GM12875 (cell line): ENCODE measurements at regions not wholly inside any gene's neighbourhood (a gene's known extent, or its start where the extent isn't known, plus 50 kb on each side); places are given as distances from the start of the nearest gene placed in this dataset.

ENCODE experiments used
- H3K4me3 ChIP-seq: one replicate; pipeline ENCODE4 v1.5.1; 2011; ENCODE audit warnings: low read depth, low read length, control low read depth
- CTCF ChIP-seq: IDR thresholded peaks from 2 replicates; pipeline ENCODE4 v1.5.1; 2011; ENCODE audit warnings: low read depth, mild to moderate bottlenecking, control low read depth, inconsistent platforms, low read length, moderate library complexity, borderline replicate concordance; ENCODE audit not compliant: insufficient read depth

- H3K4me3 ChIP-seq, result no peak overlapping the region
- TF ChIP-seq CTCF, result no peak
Measured at GRCh38 chr20:53843645-53844044, 226.7 kb downstream of the BCAS1 start.

DNA sequence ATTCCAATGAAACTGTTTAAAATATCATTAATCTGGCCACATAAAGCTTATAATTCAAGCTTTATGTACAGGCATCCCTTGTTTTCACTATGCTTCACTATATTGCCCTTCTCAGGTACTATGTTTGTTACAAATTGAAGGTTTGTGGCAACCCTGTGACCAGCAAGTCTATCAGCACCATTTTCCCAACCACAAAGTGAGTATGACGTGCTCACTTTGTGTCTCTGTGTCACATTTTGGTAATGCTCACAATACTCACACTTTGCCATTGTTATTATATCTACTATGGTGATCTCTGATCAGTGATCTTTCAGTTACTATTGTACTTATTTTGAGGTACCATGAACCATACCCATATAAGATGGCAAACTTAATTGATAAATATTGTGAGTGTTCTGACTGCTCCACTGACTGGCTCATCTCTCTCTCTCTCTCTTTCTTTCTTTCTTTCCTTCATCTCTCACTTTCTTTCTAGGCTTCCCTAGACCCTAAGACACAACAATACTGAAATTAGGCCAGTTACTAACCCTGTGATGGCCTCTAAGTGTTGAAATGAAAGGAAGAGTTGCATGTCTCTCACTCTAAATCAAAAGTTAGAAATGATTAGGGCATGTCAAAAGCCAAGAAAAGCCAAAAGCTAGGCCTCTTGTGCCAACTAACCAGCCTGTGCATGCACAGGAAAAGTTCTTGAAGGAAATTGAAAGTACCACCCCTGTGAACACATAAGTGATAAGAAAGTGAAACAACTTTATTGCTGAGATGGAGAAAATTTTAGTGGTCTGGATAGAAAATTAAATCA lies 227.9 kb downstream of the BCAS1 start:
- TF ChIP-seq CTCF, result no peak
- H3K4me3 ChIP-seq, result no peak overlapping the region

- no peak for TF ChIP-seq CTCF
Measured at GRCh38 chr20:53841741-53842140, 228.7 kb downstream of the BCAS1 start.

DNA sequence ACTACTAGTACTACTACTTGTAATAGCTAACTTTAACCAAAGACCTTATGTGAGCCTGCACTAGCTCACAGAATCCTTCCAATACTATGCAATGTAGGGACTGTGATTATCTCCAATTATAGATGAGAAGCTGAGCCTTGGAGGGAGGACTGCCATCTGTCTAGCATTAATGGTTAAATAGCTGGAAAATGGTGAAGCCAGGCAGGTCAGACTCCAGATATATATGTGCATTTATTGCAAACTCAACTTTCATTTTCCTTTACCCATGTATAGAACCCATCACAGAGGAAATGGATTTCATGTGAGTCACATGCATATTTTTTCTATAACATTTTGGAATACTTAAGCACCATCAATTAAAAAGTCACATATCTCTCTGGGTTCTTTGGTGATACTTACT lies 229.9 kb downstream of the BCAS1 start:
- H3K4me3 ChIP-seq, result no peak overlapping the region
- no peak for TF ChIP-seq CTCF

More at GRCh38 chr20:53841741-53842140, 228.7 kb downstream of the BCAS1 start:
- H3K4me3 ChIP-seq, result no peak overlapping the region

- TF ChIP-seq CTCF, result no peak
- H3K4me3 ChIP-seq, result no peak overlapping the region
Measured at GRCh38 chr20:53839423-53840176, 230.8 kb downstream of the BCAS1 start.

GRCh38 chr20:53838311-53838868 lies 232.0 kb downstream of the BCAS1 start:
- no peak overlapping the region for H3K4me3 ChIP-seq
- TF ChIP-seq CTCF, result no peak
